Ovary (tissue), 3 donors: ENCODE measurements at regions not wholly inside any gene's neighbourhood (a gene's known extent, or its start where the extent isn't known, plus 50 kb on each side); places are given as distances from the start of the nearest gene placed in this dataset.

Source experiments
- POLR2A ChIP-seq: fragments of 450-650 bp; IDR thresholded peaks from one replicate; pipeline ENCODE4 v1.6.1; 2017; ENCODE audit warnings: antibody characterized with exemption, mild to moderate bottlenecking, moderate library complexity
- TF ChIP-seq, protein P1 (sequence below), 3 donors: fragments of 450-650 bp in 2 of 3; fragments of 200-600 bp in 1 of 3; IDR thresholded peaks; one replicate each; pipeline versions ENCODE4 v1.5.1 to v1.8.0; 2016 to 2022; ENCODE audit warnings: antibody characterized with exemption in 3 of 3, mild to moderate bottlenecking in 1 of 3
- donor health status: DM: no; HTN: no; CAD: no.

DNA sequence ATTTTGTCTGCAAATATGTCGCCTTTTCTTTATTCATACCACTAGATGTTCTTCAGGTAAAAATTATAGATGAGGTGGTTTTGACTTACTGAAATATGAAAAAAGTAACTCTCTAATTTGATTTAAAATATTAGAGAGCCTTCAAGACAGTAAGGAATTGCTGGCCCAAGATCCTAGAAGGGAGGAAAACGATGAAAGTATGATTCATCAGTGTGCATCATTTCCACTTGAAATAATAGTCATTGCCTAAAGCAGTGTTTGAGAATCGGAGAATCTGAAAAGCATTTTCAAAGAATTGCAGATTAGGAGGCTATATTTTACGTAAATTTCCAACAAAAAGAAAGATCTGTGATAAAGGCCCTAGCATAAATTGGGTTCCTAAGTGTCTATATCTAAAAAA lies 1707.9 kb upstream of the PRR20A start:
- TF ChIP-seq POLR2A: no peak
- TF ChIP-seq, protein P1, sequence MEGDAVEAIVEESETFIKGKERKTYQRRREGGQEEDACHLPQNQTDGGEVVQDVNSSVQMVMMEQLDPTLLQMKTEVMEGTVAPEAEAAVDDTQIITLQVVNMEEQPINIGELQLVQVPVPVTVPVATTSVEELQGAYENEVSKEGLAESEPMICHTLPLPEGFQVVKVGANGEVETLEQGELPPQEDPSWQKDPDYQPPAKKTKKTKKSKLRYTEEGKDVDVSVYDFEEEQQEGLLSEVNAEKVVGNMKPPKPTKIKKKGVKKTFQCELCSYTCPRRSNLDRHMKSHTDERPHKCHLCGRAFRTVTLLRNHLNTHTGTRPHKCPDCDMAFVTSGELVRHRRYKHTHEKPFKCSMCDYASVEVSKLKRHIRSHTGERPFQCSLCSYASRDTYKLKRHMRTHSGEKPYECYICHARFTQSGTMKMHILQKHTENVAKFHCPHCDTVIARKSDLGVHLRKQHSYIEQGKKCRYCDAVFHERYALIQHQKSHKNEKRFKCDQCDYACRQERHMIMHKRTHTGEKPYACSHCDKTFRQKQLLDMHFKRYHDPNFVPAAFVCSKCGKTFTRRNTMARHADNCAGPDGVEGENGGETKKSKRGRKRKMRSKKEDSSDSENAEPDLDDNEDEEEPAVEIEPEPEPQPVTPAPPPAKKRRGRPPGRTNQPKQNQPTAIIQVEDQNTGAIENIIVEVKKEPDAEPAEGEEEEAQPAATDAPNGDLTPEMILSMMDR (IDR thresholded peaks at IDR 0.05): no peak
